ENCODE measurements at regions not wholly inside any gene's neighbourhood (a gene's known extent, or its start where the extent isn't known, plus 50 kb on each side); places are given as distances from the start of the nearest gene placed in this dataset.

GRCh38 chr17:77433385-77434135 lies 292.8 kb downstream of the SEC14L1 start:
- TF ChIP-seq PATZ1 (CRISPR knock-in tag; IDR thresholded peaks at IDR 0.05; ENCODE audit: borderline replicate concordance) (no peak), ZC3H4 (CRISPR knock-in tag; IDR thresholded peaks at IDR 0.05; ENCODE audit: borderline replicate concordance) (no peak)
- TF ChIP-seq, protein P1, sequence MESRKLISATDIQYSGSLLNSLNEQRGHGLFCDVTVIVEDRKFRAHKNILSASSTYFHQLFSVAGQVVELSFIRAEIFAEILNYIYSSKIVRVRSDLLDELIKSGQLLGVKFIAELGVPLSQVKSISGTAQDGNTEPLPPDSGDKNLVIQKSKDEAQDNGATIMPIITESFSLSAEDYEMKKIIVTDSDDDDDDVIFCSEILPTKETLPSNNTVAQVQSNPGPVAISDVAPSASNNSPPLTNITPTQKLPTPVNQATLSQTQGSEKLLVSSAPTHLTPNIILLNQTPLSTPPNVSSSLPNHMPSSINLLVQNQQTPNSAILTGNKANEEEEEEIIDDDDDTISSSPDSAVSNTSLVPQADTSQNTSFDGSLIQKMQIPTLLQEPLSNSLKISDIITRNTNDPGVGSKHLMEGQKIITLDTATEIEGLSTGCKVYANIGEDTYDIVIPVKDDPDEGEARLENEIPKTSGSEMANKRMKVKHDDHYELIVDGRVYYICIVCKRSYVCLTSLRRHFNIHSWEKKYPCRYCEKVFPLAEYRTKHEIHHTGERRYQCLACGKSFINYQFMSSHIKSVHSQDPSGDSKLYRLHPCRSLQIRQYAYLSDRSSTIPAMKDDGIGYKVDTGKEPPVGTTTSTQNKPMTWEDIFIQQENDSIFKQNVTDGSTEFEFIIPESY (CRISPR knock-in tag; IDR thresholded peaks at IDR 0.05) = no peak
